HL-60 (cell line): ENCODE measurements at regions not wholly inside any gene's neighbourhood (a gene's known extent, or its start where the extent isn't known, plus 50 kb on each side); places are given as distances from the start of the nearest gene placed in this dataset.
A peak's percentile ranks its signal among the peaks of the same experiment; 100 is the strongest.

ENCODE experiments used
- DNase-seq, 2 experiments: peaks; one replicate each; pipeline ENCODE4 v3.0.0-alpha.2; 2010 to 2020; ENCODE audit warnings: low read depth in 1 of 2, low spot score in 1 of 2
- H3K27ac ChIP-seq: fragments of 250-450 bp; sonication (Bioruptor Pico); replicated peaks from 2 replicates; pipeline ENCODE4 v1.5.1; 2020; ENCODE audit warnings: mild to moderate bottlenecking, moderate library complexity
- H3K27me3 ChIP-seq: fragments of 250-450 bp; sonication (Bioruptor Pico); 2 replicates; pipeline ENCODE4 v1.5.1; 2021; ENCODE audit warnings: mild to moderate bottlenecking, moderate library complexity; ENCODE audit not compliant: insufficient read depth, poor library complexity, severe bottlenecking
- H3K4me3 ChIP-seq: replicated peaks from 2 replicates; pipeline ENCODE4 v1.5.1; 2011; ENCODE audit warnings: mild to moderate bottlenecking, control low read depth, low read length; ENCODE audit not compliant: insufficient read depth
- GABPA ChIP-seq: IDR thresholded peaks from 2 replicates; pipeline ENCODE4 v1.6.1; 2012; ENCODE audit warnings: low read depth
- POLR2AphosphoS5 ChIP-seq: IDR thresholded peaks from 2 replicates; pipeline ENCODE4 v1.6.1; 2012; ENCODE audit warnings: low read depth
- SPI1 ChIP-seq: IDR thresholded peaks from 2 replicates; pipeline ENCODE4 v1.6.1; 2012; ENCODE audit warnings: low read depth, mild to moderate bottlenecking, borderline replicate concordance
- TF ChIP-seq, protein P1 (sequence below): IDR thresholded peaks from one replicate; pipeline ENCODE4 v1.5.1; 2011; ENCODE audit warnings: low read length, control low read depth, inconsistent platforms; ENCODE audit not compliant: insufficient read depth
- TF ChIP-seq, protein P2 (sequence below): IDR thresholded peaks from 2 replicates; pipeline ENCODE4 v1.6.1; 2012; ENCODE audit warnings: low read depth; ENCODE audit not compliant: insufficient replicate concordance

DNA sequence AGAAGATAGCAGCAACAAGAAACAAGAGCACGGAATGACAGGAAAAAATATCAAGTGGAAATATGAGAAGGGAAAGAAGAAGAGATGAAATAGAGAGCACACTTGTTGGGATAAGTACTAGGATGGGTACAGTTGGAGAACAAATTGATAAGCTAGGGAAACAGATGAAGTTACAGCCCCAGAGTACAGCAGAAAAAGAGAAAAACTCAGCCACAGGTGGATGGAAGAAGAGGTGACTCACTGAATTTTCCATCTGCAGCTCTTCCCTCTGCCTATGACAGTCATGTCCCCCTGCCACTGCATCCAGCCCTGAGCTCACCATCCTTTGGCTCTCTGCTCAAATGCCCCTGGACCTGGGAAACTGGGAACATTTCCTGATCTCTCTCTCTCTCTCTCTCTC lies 209.0 kb downstream of the BCOR start:
- TF ChIP-seq, protein P1, sequence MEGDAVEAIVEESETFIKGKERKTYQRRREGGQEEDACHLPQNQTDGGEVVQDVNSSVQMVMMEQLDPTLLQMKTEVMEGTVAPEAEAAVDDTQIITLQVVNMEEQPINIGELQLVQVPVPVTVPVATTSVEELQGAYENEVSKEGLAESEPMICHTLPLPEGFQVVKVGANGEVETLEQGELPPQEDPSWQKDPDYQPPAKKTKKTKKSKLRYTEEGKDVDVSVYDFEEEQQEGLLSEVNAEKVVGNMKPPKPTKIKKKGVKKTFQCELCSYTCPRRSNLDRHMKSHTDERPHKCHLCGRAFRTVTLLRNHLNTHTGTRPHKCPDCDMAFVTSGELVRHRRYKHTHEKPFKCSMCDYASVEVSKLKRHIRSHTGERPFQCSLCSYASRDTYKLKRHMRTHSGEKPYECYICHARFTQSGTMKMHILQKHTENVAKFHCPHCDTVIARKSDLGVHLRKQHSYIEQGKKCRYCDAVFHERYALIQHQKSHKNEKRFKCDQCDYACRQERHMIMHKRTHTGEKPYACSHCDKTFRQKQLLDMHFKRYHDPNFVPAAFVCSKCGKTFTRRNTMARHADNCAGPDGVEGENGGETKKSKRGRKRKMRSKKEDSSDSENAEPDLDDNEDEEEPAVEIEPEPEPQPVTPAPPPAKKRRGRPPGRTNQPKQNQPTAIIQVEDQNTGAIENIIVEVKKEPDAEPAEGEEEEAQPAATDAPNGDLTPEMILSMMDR: no peak
- TF ChIP-seq POLR2AphosphoS5 (no peak), SPI1 (no peak), GABPA (no peak)

DNA sequence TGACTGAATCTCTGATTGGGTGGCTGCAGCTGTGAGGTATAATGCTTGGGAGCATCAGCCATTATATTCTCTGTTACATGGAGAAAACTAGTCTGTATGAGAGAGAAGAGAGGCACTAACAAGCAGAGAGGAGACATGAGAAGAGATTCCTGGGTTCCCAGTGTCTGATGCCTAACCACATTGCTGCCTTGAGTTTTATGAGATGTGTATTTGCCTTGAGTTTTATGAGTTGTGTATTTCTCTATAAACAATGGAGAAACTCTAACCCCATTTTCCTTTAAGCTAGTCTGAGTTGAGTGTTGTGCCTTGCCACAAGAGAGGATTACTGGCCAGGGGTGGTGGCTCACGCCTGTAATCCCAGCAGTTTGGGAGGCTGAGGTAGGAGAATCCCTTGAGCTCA lies 208.1 kb downstream of the BCOR start:
- H3K4me3 ChIP-seq: no peak overlapping the region
- DNase-seq: no peak
- TF ChIP-seq SPI1: no peak
- TF ChIP-seq, protein P2, sequence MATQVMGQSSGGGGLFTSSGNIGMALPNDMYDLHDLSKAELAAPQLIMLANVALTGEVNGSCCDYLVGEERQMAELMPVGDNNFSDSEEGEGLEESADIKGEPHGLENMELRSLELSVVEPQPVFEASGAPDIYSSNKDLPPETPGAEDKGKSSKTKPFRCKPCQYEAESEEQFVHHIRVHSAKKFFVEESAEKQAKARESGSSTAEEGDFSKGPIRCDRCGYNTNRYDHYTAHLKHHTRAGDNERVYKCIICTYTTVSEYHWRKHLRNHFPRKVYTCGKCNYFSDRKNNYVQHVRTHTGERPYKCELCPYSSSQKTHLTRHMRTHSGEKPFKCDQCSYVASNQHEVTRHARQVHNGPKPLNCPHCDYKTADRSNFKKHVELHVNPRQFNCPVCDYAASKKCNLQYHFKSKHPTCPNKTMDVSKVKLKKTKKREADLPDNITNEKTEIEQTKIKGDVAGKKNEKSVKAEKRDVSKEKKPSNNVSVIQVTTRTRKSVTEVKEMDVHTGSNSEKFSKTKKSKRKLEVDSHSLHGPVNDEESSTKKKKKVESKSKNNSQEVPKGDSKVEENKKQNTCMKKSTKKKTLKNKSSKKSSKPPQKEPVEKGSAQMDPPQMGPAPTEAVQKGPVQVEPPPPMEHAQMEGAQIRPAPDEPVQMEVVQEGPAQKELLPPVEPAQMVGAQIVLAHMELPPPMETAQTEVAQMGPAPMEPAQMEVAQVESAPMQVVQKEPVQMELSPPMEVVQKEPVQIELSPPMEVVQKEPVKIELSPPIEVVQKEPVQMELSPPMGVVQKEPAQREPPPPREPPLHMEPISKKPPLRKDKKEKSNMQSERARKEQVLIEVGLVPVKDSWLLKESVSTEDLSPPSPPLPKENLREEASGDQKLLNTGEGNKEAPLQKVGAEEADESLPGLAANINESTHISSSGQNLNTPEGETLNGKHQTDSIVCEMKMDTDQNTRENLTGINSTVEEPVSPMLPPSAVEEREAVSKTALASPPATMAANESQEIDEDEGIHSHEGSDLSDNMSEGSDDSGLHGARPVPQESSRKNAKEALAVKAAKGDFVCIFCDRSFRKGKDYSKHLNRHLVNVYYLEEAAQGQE: no peak
- TF ChIP-seq, protein P1: no peak
- TF ChIP-seq POLR2AphosphoS5: no peak
- no peak for TF ChIP-seq GABPA
- H3K27ac ChIP-seq: no peak overlapping the region
- no peaks in the 10 kb centered on the region for H3K27me3 ChIP-seq

More for the DNA sequence above, 209.0 kb downstream of the BCOR start:
- DNase-seq: no peak
- Histone ChIP-seq H3K27me3 (no peaks in the 10 kb centered on the region), H3K4me3 (no peak overlapping the region), H3K27ac (no peak overlapping the region)

DNA sequence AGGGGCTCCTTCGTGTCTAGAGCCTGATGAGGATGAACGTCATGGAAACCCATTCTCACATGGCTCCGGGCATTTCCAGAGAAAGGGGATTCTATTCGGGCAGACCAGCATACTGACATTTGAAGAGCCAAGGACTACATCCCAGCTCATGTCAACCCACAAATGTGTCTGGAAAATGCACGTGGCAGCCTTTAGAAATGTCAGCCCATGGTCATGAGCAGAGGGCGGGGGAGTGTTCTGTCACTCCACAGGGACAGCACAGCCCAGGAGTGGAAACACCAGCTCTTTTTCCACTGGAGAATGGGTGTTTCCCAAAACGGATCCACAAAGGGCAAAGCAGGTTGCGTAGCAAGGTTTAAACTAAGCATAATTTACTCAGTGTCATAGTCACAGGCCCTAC lies 207.0 kb downstream of the BCOR start:
- TF ChIP-seq, protein P2: no peak
- TF ChIP-seq SPI1 (no peak), POLR2AphosphoS5 (no peak), GABPA (no peak)
- TF ChIP-seq, protein P1: no peak
- Histone ChIP-seq H3K27me3 (no peaks in the 10 kb centered on the region), H3K27ac (no peak overlapping the region), H3K4me3 (no peak overlapping the region)
- DNase-seq: no peak

DNA sequence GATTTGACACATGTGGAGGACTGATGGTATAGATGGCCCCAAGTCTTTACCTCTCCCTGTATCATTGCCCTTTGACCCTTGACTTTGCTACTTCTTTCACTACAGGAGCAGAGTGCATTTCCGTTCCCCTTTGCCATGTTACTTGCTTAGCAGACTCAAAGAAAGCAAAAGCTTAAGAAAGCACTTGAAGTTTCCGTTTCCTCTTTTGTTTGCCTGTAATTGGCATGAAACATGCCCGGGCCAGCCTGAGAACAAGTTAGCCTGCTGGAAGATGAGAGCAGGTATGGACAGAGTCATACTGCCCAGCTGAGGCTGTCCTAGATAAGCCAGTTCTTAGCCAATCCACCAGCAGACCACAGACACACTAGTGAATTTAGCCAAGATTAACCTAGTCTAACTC lies 206.0 kb downstream of the BCOR start:
- Histone ChIP-seq H3K4me3 (no peak overlapping the region), H3K27me3 (no peaks in the 10 kb centered on the region), H3K27ac (no peak overlapping the region)
- DNase-seq: peak in 1 of 2 experiments; percentile 56
- no peak for TF ChIP-seq GABPA
- peak; percentile 72; the same call in 1 of the 2 replicates for TF ChIP-seq SPI1
